Gastroesophageal sphincter (tissue), 4 donors: ENCODE measurements at regions not wholly inside any gene's neighbourhood (a gene's known extent, or its start where the extent isn't known, plus 50 kb on each side); places are given as distances from the start of the nearest gene placed in this dataset.

ENCODE experiments used
- ATAC-seq: fragments of 150-250 bp; one replicate; pipeline ENCODE4 v1.9.1; 2016; ENCODE audit warnings: mild to moderate bottlenecking, moderate library complexity
- H3K27ac ChIP-seq, 4 donors: fragments of 200-600 bp; sonication (generic) in 3 of 4; 1 replicate in 3 of 4; 2 replicates in 1 of 4; pipeline ENCODE4 v1.5.1; 2016 to 2019
- H3K27me3 ChIP-seq: fragments of 200-600 bp; sonication (generic); one replicate; pipeline ENCODE4 v1.5.1; 2019
- H3K36me3 ChIP-seq, 2 donors: fragments of 200-600 bp; sonication (generic); one replicate each; pipeline ENCODE4 v1.5.1; 2019; ENCODE audit warnings: control low read depth in 1 of 2
- H3K4me1 ChIP-seq, 3 donors: fragments of 200-600 bp; sonication (generic); 1 replicate in 2 of 3; 2 replicates in 1 of 3; pipeline ENCODE4 v1.5.1; 2016 to 2019; ENCODE audit warnings: control low read depth in 2 of 3
- H3K4me3 ChIP-seq, 2 donors: fragments of 200-600 bp; sonication (generic); one replicate each; pipeline ENCODE4 v1.5.1; 2019; ENCODE audit warnings: mild to moderate bottlenecking in 1 of 2, moderate library complexity in 1 of 2
- H3K9me3 ChIP-seq, 3 donors: fragments of 200-600 bp; sonication (generic); one replicate each; pipeline ENCODE4 v1.5.1; 2017 to 2019; ENCODE audit warnings: control low read depth in 2 of 3
- CTCF ChIP-seq, 4 experiments: fragments of 200-600 bp in 2 of 4; fragments of 450-650 bp in 2 of 4; sonication (generic) in 1 of 4; IDR thresholded peaks; one replicate each; pipeline ENCODE4 v1.5.1; 2017 to 2019; ENCODE audit warnings: antibody characterized with exemption in 4 of 4, mild to moderate bottlenecking in 2 of 4, moderate library complexity in 2 of 4
- EP300 ChIP-seq: sonication (generic); formaldehyde crosslinking; IDR thresholded peaks from one replicate; pipeline ENCODE4 v1.6.1; 2017; ENCODE audit warnings: antibody characterized with exemption, mild to moderate bottlenecking
- POLR2A ChIP-seq, 2 donors: fragments of 450-650 bp; IDR thresholded peaks; one replicate each; pipeline ENCODE4 v1.6.1; 2017; ENCODE audit warnings: antibody characterized with exemption in 2 of 2, mild to moderate bottlenecking in 2 of 2, moderate library complexity in 1 of 2
- POLR2AphosphoS5 ChIP-seq: sonication (generic); formaldehyde crosslinking; IDR thresholded peaks from one replicate; pipeline ENCODE4 v1.6.1; 2017; ENCODE audit warnings: antibody characterized with exemption
- WGBS, 2 donors: methylation state at CpG; one replicate each; pipeline ENCODE4 v1.1.5; 2018; ENCODE audit warnings: low coverage in 1 of 2; 5-methylcytosine and 5-hydroxymethylcytosine counted together

DNA sequence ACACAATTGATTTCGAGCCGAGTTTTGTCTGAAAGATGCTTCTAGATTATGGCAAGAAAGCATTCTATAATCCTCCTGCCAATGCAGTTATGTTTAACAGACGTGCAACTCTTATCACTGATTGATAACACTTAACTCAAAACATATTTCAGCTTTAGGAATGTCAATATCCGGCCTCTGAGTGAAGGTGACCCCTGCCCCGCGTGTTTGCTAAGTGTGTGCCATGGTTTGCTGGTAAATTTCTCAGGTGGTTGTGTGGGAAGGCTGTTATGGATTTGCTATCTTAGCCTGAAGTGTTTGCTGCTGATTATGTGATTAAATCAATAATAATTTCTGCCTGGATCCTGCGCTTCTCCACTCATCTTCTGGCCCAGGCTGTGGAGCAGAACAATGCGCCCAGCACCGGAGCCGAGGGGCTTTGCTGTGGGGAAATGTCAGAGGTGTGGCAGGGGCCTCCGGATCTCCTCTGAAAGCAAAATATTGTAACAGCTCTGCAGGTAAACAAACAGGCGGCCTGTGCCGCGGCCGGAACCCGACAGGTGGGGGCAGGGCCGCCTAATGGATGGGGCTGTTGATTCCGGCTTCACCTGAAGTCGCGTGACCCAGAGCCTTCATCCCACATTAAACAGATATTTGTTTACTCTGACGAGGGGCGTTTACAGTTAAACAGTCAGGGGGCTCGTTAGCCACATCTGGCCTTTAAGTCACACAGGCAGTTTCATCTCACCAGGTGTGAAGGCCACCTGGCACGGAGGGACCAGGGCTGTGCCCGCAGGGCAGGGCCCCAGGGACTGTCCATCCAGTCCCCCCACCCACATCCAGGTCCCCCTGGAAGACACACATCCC, 210.7 kb upstream of the SALL3 start:
- no peak overlapping the region for H3K4me3 ChIP-seq
- no peak for ATAC-seq
- no peaks in the 10 kb centered on the region for H3K9me3 ChIP-seq
- WGBS, 2 donors = 21 to 38% methylated on average over 5 to 21 of the region's 25 CpGs
- no peaks in the 10 kb centered on the region for H3K36me3 ChIP-seq
- H3K4me1 ChIP-seq = no peaks in the 10 kb centered on the region
- H3K27me3 ChIP-seq = peaks cover 69% of the 10 kb centered on the region
- no peak overlapping the region for H3K27ac ChIP-seq
- TF ChIP-seq POLR2AphosphoS5 = no peak
- TF ChIP-seq EP300 = no peak
- no peak for TF ChIP-seq CTCF (IDR thresholded peaks at IDR 0.05)
- no peak for TF ChIP-seq POLR2A (IDR thresholded peaks at IDR 0.05)

DNA sequence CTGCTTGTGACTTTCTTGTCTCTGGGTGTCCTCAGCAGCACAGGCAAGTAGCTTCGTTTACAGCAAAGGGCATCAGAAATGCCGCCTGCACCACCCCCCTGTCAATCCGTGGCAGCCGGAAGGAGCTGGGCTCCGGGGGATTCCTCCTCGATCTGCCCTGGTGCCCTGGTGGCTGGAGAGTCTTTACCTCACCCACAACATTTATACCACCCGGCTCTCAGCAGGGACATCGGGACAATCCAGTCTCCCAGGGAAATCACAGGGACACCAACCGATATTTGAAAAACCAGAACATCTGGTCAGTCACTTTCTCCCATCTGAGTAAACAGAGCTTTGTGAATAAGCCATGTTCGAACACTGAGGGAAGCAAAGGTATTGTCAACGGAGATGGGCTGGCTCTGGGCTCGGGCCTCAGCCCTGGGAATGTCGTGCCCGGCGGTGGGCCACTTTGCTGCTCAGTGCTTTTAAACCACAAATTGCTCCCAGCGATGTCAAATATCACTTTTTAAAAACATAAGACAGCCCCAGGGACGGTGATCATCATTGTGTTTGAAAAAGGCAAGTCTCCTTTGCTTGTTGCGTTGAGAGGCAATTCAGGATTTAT, 210.0 kb upstream of the SALL3 start:
- Histone ChIP-seq H3K9me3 (no peaks in the 10 kb centered on the region), H3K27me3 (peaks cover 69% of the 10 kb centered on the region), H3K36me3 (no peaks in the 10 kb centered on the region), H3K4me1 (no peaks in the 10 kb centered on the region), H3K27ac (no peak overlapping the region), H3K4me3 (no peak overlapping the region)
- no peak for ATAC-seq
- 62 to 94% methylated on average over 2 to 11 of the region's 18 CpGs for WGBS, 2 donors
- TF ChIP-seq POLR2A (IDR thresholded peaks at IDR 0.05) (no peak), POLR2AphosphoS5 (no peak), CTCF (IDR thresholded peaks at IDR 0.05) (no peak), EP300 (no peak)

DNA sequence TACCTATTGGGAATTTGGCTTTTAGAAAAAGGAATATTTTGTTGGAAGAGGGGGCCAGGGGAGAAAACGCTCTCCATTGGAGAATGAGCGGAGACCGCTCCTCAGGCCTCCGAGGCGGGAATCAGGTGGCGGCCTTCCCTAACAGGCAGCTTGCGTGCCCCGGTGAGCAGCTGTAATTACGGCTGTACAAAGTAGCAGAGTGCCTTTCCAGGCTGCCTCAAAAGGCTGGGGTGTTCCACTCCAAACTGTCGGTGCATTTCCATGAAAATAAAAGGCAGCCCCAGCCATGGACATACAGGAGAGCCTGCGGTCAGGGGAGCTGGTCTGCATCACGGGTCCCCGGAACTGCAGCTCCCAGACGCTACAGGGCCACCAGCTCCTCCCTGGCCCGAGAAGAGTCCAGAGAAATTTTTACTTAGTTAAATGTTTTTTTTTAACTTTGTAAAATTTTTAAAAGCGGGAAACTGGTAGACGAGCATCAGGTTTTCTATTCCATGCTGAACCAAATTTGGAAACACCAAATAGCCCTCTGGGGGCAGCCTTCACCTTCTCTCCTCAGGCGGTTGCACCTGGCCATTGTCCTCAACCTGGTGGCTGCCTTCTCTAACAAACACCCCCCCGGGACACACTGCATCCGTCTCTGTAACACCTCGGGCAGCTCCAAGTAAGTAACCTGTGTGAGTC, 209.3 kb upstream of the SALL3 start:
- H3K4me3 ChIP-seq = no peak overlapping the region
- H3K4me1 ChIP-seq = no peaks in the 10 kb centered on the region
- TF ChIP-seq EP300 (no peak), POLR2A (IDR thresholded peaks at IDR 0.05) (no peak), CTCF (IDR thresholded peaks at IDR 0.05) (no peak), POLR2AphosphoS5 (no peak)

DNA sequence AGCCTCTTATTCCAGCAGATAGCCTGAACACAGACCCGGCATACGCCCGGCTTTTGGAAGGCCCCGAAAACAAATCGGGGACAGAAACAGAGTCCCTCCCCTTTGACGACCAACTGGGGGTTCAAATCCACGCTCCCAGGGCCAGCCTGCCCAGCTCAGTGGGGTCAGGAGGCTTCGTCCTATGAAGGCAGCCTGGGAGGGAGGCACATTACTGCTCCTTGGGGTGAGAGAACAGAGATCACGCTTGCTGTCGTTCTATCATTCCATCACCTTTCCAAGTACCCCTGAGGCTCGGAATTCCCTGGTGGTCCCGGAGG, 208.8 kb upstream of the SALL3 start:
- no peaks in the 10 kb centered on the region for H3K9me3 ChIP-seq
- no peaks in the 10 kb centered on the region for H3K36me3 ChIP-seq
- no peak overlapping the region for H3K27ac ChIP-seq
- H3K4me3 ChIP-seq = no peak overlapping the region
- no peak for ATAC-seq
- H3K27me3 ChIP-seq = peaks cover 67% of the 10 kb centered on the region
- no peak for TF ChIP-seq EP300
- TF ChIP-seq POLR2AphosphoS5 = no peak
- no peak for TF ChIP-seq CTCF (IDR thresholded peaks at IDR 0.05)
- no peak for TF ChIP-seq POLR2A (IDR thresholded peaks at IDR 0.05)
- WGBS, 2 donors = 74 to 75% methylated on average over 4 to 7 of the region's 12 CpGs
- H3K4me1 ChIP-seq = no peaks in the 10 kb centered on the region

More for the DNA sequence above, 209.3 kb upstream of the SALL3 start:
- 79% methylated on average over 19 of the region's 21 CpGs for WGBS, 2 donors
- no peaks in the 10 kb centered on the region for H3K9me3 ChIP-seq
- H3K27ac ChIP-seq = no peak overlapping the region
- H3K36me3 ChIP-seq = no peaks in the 10 kb centered on the region
- H3K27me3 ChIP-seq = peaks cover 69% of the 10 kb centered on the region
- no peak for ATAC-seq
